ENCODE measurements at regions not wholly inside any gene's neighbourhood (a gene's known extent, or its start where the extent isn't known, plus 50 kb on each side); places are given as distances from the start of the nearest gene placed in this dataset.

DNA sequence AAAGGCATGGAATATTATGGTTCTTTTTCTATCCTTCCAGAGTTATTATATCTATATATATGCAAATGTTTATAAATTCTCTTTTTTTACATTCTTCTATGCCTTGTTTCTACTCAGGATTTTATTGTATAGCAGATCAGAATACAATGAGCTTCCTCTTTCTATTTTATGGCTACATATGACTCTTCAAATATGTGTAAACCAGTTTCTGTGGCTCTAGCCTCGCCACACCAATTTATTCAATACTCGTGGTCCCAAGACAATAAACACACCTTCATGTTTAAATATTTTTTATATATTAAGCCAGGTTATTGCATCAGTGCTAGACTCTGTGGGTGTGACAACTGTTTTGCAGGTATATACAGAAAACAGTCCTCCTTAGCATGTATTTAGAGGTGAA lies 237.5 kb upstream of the MKLN1 start:
- no peak overlapping the region for H3K27ac Mint-ChIP-seq (ENCODE audit: unreplicated experiment)
- Histone ChIP-seq H3K9me3 (no peaks in the 10 kb centered on the region), H3K4me3 (ENCODE audit: low read depth, low read length) (no peak overlapping the region), H3K27me3 (replicated peaks; ENCODE audit: control insufficient read depth, insufficient read depth, low read length) (no peaks in the 10 kb centered on the region; the same call in 1 of the 2 replicates), H3K36me3 (ENCODE audit: control insufficient read depth, insufficient read depth, low read length) (no peaks in the 10 kb centered on the region), H3K4me1 (0 out of 2 replicates have a peak, but pooled peaks cover 6% of the 10 kb centered on the region)
- no peaks in the 10 kb centered on the region for H3K9me3 Mint-ChIP-seq (ENCODE audit: unreplicated experiment)
- TF ChIP-seq, protein P1, sequence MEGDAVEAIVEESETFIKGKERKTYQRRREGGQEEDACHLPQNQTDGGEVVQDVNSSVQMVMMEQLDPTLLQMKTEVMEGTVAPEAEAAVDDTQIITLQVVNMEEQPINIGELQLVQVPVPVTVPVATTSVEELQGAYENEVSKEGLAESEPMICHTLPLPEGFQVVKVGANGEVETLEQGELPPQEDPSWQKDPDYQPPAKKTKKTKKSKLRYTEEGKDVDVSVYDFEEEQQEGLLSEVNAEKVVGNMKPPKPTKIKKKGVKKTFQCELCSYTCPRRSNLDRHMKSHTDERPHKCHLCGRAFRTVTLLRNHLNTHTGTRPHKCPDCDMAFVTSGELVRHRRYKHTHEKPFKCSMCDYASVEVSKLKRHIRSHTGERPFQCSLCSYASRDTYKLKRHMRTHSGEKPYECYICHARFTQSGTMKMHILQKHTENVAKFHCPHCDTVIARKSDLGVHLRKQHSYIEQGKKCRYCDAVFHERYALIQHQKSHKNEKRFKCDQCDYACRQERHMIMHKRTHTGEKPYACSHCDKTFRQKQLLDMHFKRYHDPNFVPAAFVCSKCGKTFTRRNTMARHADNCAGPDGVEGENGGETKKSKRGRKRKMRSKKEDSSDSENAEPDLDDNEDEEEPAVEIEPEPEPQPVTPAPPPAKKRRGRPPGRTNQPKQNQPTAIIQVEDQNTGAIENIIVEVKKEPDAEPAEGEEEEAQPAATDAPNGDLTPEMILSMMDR (IDR thresholded peaks at IDR 0.05; ENCODE audit: insufficient read depth in 1 of 2, low read depth in 1 of 2, low read length in 1 of 2, severe bottlenecking in 1 of 2, unreplicated experiment in 1 of 2), result no peak
- intact Hi-C loops (cut with micrococcal nuclease; ENCODE audit: unreplicated experiment), result no loop called here
- H3K4me3 Mint-ChIP-seq (ENCODE audit: unreplicated experiment), result no peak overlapping the region
- H3K36me3 Mint-ChIP-seq (ENCODE audit: insufficient read depth, unreplicated experiment), result no peaks in the 10 kb centered on the region
- BruUV-seq (replicated peaks), result no TSS peak
- H3K27me3 Mint-ChIP-seq (ENCODE audit: insufficient read depth, unreplicated experiment), result no peaks in the 10 kb centered on the region
- POLR2A ChIA-PET, result no interaction called here
- peaks cover 6% of the 10 kb centered on the region for H3K4me1 Mint-ChIP-seq (ENCODE audit: low read depth, unreplicated experiment)
- DNase-seq, result no peak
- CTCF ChIA-PET, result no interaction called here

DNA sequence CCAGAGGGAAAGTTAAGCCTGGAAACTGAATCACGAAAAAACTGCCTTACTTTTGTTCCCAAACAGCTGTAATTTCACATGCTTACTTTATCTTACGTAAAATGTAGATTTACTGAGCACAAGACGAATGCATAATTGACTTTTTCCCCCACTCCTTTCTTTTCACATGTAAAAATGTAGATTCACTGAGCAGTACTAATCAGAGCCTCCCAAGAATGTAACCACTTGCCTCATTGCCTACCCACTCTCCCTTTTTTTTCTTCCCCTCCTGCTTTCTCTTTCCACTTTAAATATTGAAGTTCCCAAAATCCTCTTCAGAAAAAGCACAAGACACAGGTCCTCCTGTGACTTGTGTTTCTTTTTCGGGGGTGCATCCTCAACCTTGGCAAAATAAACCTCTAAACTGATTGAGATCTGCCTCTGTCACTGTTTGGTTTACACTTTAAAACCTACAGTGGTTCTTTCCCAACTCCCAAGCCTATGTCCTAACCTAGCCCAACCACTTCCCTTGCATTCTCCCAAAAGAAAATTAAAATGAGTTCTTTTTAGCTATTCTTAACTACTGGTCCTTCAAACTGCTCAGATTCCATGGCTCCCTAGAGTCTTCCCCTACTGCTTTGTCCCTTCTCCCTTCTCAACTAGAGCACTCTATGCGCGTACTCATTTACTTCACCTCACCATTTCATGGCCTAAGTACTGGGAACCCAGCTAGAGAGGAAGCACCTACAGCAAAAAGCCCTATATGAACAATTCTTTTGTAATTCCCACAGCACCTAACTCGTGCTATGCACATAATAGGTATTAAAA lies 236.6 kb upstream of the MKLN1 start:
- CTCF ChIA-PET, result no interaction called here
- intact Hi-C loops (cut with micrococcal nuclease; ENCODE audit: unreplicated experiment), result no loop called here
- no peaks in the 10 kb centered on the region for H3K9me3 Mint-ChIP-seq (ENCODE audit: unreplicated experiment)
- no peaks in the 10 kb centered on the region for H3K36me3 ChIP-seq (ENCODE audit: control insufficient read depth, insufficient read depth, low read length)
- no peak for DNase-seq
- TF ChIP-seq, protein P1 (IDR thresholded peaks at IDR 0.05; ENCODE audit: insufficient read depth in 1 of 2, low read depth in 1 of 2, low read length in 1 of 2, severe bottlenecking in 1 of 2, unreplicated experiment in 1 of 2), result no peak
- H3K4me3 ChIP-seq (ENCODE audit: low read depth, low read length), result no peak overlapping the region
- no TSS peak for BruUV-seq (replicated peaks)
- no peaks in the 10 kb centered on the region; the same call in 1 of the 2 replicates for H3K27me3 ChIP-seq (replicated peaks; ENCODE audit: control insufficient read depth, insufficient read depth, low read length)
- H3K27me3 Mint-ChIP-seq (ENCODE audit: insufficient read depth, unreplicated experiment), result no peaks in the 10 kb centered on the region
- H3K4me1 Mint-ChIP-seq (ENCODE audit: low read depth, unreplicated experiment), result peaks cover 6% of the 10 kb centered on the region
- H3K36me3 Mint-ChIP-seq (ENCODE audit: insufficient read depth, unreplicated experiment), result no peaks in the 10 kb centered on the region
- H3K27ac Mint-ChIP-seq (ENCODE audit: unreplicated experiment), result no peak overlapping the region
- H3K4me3 Mint-ChIP-seq (ENCODE audit: unreplicated experiment), result no peak overlapping the region
- H3K4me1 ChIP-seq, result 0 out of 2 replicates have a peak, but pooled peaks cover 6% of the 10 kb centered on the region
- H3K9me3 ChIP-seq, result no peaks in the 10 kb centered on the region
- POLR2A ChIA-PET, result no interaction called here

DNA sequence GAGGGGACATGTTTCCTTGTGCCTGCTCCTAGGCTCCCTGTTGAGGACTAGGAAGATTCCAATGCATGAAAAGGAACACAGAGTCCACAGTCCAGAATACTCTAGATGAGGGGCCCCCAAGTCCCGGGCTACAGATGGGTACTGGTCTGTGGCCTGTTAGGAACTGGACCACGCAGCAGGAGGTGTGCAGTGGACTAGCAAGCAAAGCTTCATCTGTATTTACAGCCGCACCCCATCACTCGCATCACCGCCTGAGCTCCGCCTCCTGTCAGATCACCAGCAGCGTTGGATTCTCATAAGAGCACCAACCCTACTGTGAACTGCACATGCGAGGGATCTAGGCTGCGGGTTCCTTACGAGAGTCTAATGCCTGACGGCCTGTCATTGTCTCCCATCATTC lies 233.0 kb upstream of the MKLN1 start:
- POLR2A ChIA-PET, result no interaction called here
- no peaks in the 10 kb centered on the region for H3K4me1 ChIP-seq
- H3K4me3 Mint-ChIP-seq (ENCODE audit: unreplicated experiment), result no peak overlapping the region
- H3K9me3 Mint-ChIP-seq (ENCODE audit: unreplicated experiment), result no peaks in the 10 kb centered on the region
- H3K4me1 Mint-ChIP-seq (ENCODE audit: low read depth, unreplicated experiment), result no peaks in the 10 kb centered on the region
- intact Hi-C loops (cut with micrococcal nuclease; ENCODE audit: unreplicated experiment), result no loop called here
- DNase-seq, result no peak
- H3K27me3 ChIP-seq (replicated peaks; ENCODE audit: control insufficient read depth, insufficient read depth, low read length), result no peaks in the 10 kb centered on the region
- CTCF ChIA-PET, result no interaction called here
- no peaks in the 10 kb centered on the region for H3K9me3 ChIP-seq
- H3K27me3 Mint-ChIP-seq (ENCODE audit: insufficient read depth, unreplicated experiment), result peaks cover 8% of the 10 kb centered on the region
- no peaks in the 10 kb centered on the region for H3K36me3 Mint-ChIP-seq (ENCODE audit: insufficient read depth, unreplicated experiment)
- no peak overlapping the region for H3K27ac Mint-ChIP-seq (ENCODE audit: unreplicated experiment)
- H3K36me3 ChIP-seq (ENCODE audit: control insufficient read depth, insufficient read depth, low read length), result no peaks in the 10 kb centered on the region
- TF ChIP-seq, protein P1 (IDR thresholded peaks at IDR 0.05; ENCODE audit: insufficient read depth in 1 of 2, low read depth in 1 of 2, low read length in 1 of 2, severe bottlenecking in 1 of 2, unreplicated experiment in 1 of 2), result no peak
- BruUV-seq (replicated peaks), result no TSS peak
- no peak overlapping the region for H3K4me3 ChIP-seq (ENCODE audit: low read depth, low read length)
